Heart left ventricle (tissue), 13 donors: ENCODE measurements at regions not wholly inside any gene's neighbourhood (a gene's known extent, or its start where the extent isn't known, plus 50 kb on each side); places are given as distances from the start of the nearest gene placed in this dataset.

Experiments
- CTCF ChIP-seq, 12 donors: fragments of 200-600 bp; sonication (generic) in 4 of 12; IDR thresholded peaks; one replicate each; pipeline versions ENCODE4 v1.5.0 to v1.8.0; 2018 to 2022; ENCODE audit warnings: antibody characterized with exemption in 12 of 12, mild to moderate bottlenecking in 5 of 12
- POLR2A ChIP-seq, 2 donors: fragments of 450-650 bp; IDR thresholded peaks; one replicate each; pipeline ENCODE4 v1.6.1; 2017; ENCODE audit warnings: antibody characterized with exemption in 2 of 2, mild to moderate bottlenecking in 2 of 2, moderate library complexity in 2 of 2
- donor health status: ischemic (EF 13 %, LVEDD 7.1; RV severe dilation, severe dysfunction).
- donor health status: DM: no; HTN: yes; CAD: no.
- donor health status: DM: no; HTN: no; CAD: no.
- donor health status: ischemic (EF 25% LVEDD 6.9; RV normal size, moderate dysfunction).
- donor health status: ischemic (EF 25% LVEDD 5.7; RV mildly dilated, moderate dysfunction).
- donor health status: ischemic (EF 35%, LVEDD 5.7; RV mildly dilated, moderate dysfunction).
- donor health status: nonischemic (EF 11% LVEDD 7.7; RV severe dilation, severe dysfunction).
- donor health status: DM: yes; HTN: yes; CAD: no.
- donor health status: PGD.
- donor health status: ischemic (EF 29% LVEDD 5.4; RV normal size, mild dysfunction).
- donor health status: nonischemic (EF 23%, LVEDD 6.1; RV moderate dilation, normal function).

GRCh38 chr3:70813311-70813710, 500.9 kb upstream of the MDFIC2 start:
- TF ChIP-seq POLR2A (IDR thresholded peaks at IDR 0.05) (no peak), CTCF (IDR thresholded peaks at IDR 0.05) (no peak)
